A673 (cell line): ENCODE measurements at regions not wholly inside any gene's neighbourhood (a gene's known extent, or its start where the extent isn't known, plus 50 kb on each side); places are given as distances from the start of the nearest gene placed in this dataset.

Experiments
- BruUV-seq: library from RNA; stranded (reverse); fragments of 400-500 nt; replicated peaks from 2 replicates; lab custom pipeline; 2021; lab: Mats Ljungman, UMichigan
- CTCF ChIA-PET: fragments of 300-600 bp; sonication (Branson Sonifier 250); formaldehyde crosslinking; loops from one replicate; lab custom pipeline; 2022; ENCODE audit warnings: antibody characterized with exemption; lab: Charles Lee
- POLR2A ChIA-PET: fragments of 300-600 bp; sonication (Branson Sonifier 250); formaldehyde crosslinking; loops from one replicate; lab custom pipeline; 2022; ENCODE audit warnings: antibody characterized with exemption; ENCODE audit not compliant: low non-redundant PET; lab: Charles Lee
- DNase-seq: peaks from one replicate; pipeline ENCODE4 v3.0.0-alpha.2; 2015; ENCODE audit warnings: low spot score
- H3K27ac ChIP-seq: fragments of 200-600 bp; sonication (generic); 2 replicates; pipeline ENCODE4 v1.5.1; 2016; ENCODE audit warnings: mixed run types, low read depth, mild to moderate bottlenecking, mixed read lengths, antibody characterized with exemption, low read length; ENCODE audit not compliant: poor library complexity, severe bottlenecking
- H3K27me3 ChIP-seq: fragments of 200-600 bp; sonication (generic); replicated peaks from 2 replicates; pipeline ENCODE4 v1.6.1; 2017; ENCODE audit warnings: mixed run types, low read depth, mild to moderate bottlenecking, mixed read lengths, antibody characterized with exemption, low read length; ENCODE audit not compliant: insufficient read depth, poor library complexity
- H3K36me3 ChIP-seq: fragments of 200-600 bp; sonication (generic); 2 replicates; pipeline ENCODE4 v1.6.1; 2016; ENCODE audit warnings: mixed run types, mild to moderate bottlenecking, mixed read lengths, antibody characterized with exemption, low read length; ENCODE audit not compliant: insufficient read depth, poor library complexity, severe bottlenecking
- H3K4me1 ChIP-seq: fragments of 200-600 bp; sonication (generic); 2 replicates; pipeline ENCODE4 v1.6.1; 2017; ENCODE audit warnings: mixed run types, mild to moderate bottlenecking, mixed read lengths, antibody characterized with exemption, low read length; ENCODE audit not compliant: insufficient read depth, poor library complexity, severe bottlenecking
- H3K4me3 ChIP-seq: fragments of 200-600 bp; sonication (generic); 2 replicates; pipeline ENCODE4 v1.5.1; 2016; ENCODE audit warnings: low read depth, mixed run types, mild to moderate bottlenecking, mixed read lengths, low read length; ENCODE audit not compliant: poor library complexity, severe bottlenecking
- H3K9me3 ChIP-seq: fragments of 200-600 bp; sonication (generic); 2 replicates; pipeline ENCODE4 v1.6.1; 2016; ENCODE audit warnings: mixed run types, low read depth, mild to moderate bottlenecking, mixed read lengths, antibody characterized with exemption, low read length; ENCODE audit not compliant: poor library complexity, severe bottlenecking
- CTCF ChIP-seq: fragments of 300-800, 200-600 bp; sonication (generic); conservative IDR thresholded peaks from 2 replicates; pipeline ENCODE4 v1.5.1; 2017; ENCODE audit warnings: low read depth, mild to moderate bottlenecking, antibody characterized with exemption, low read length, moderate library complexity, mixed read lengths
- EZH2 ChIP-seq: fragments of 200-600 bp; sonication (generic); IDR thresholded peaks from 2 replicates; pipeline ENCODE4 v1.6.1; 2017; ENCODE audit warnings: borderline replicate concordance, low read depth, mild to moderate bottlenecking, mixed read lengths, antibody characterized with exemption, low read length; ENCODE audit not compliant: poor library complexity, severe bottlenecking
- intact Hi-C: fragments of 100-400 bp; cut with micrococcal nuclease; formaldehyde crosslinking; loops from one replicate; pipeline ENCODE4 v1.10.0; 2022; ENCODE audit not compliant: unreplicated experiment

DNA sequence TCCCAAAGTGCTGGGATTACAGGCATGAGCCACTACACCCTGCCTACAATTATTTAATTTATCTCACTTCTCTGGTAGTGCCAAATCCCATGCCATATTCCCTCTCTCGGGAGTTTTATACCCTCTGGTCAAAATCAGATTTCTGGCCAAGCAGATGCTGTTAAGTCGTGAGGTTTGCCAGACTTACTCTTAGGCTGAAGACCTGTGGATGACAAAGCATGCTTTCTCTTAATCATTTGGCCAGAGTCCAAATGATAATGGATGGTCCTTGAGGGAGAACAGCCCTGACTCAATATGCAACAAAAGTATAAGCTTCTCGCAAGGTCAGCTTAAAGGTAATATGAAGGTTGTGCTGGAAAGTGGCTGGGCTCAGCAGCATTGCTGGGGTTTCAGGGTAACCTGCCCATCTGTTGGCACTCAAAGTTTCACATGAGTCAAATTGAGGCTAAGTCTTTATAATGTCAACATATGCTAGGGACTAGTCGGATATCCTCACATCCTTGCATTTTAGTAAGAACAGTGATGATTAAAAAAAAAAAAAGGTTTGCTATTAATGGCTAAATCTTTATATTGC lies 280.1 kb downstream of the KIF4B start:
- TF ChIP-seq CTCF = no peak
- no peak for TF ChIP-seq EZH2
- ChIA-PET CTCF (no interaction called here), POLR2A (no interaction called here)
- no peaks in the 10 kb centered on the region for H3K36me3 ChIP-seq
- H3K4me3 ChIP-seq = no peak overlapping the region
- no TSS peak for BruUV-seq
- no peaks in the 10 kb centered on the region for H3K4me1 ChIP-seq
- no peaks in the 10 kb centered on the region for H3K27me3 ChIP-seq
- H3K27ac ChIP-seq = no peak overlapping the region
- no peak for DNase-seq
- no peaks in the 10 kb centered on the region for H3K9me3 ChIP-seq
- intact Hi-C loops = no loop called here

DNA sequence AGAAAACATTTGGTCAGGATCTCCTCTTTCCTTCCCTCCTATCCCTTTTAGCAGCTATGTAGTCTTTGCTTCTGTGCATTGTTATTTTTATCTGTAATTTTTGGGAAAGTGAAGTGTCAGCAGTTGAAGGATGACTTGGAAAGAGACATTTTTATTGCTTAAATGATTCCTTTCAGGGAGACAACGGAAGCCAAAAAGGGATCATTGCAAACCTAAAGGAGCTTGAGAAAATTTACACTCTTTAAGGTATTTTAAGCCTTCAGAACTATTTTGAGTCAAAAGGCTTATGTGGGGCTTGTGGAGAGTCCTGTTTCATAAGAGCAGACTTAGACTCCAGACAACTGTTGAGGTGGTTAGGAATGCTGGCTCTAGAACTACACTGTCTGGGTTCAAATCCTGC lies 281.6 kb downstream of the KIF4B start:
- no peak for TF ChIP-seq EZH2
- TF ChIP-seq CTCF = no peak
- H3K4me3 ChIP-seq = no peak overlapping the region

GRCh38 chr5:155299386-155300005 lies 285.9 kb downstream of the KIF4B start:
- Histone ChIP-seq H3K36me3 (no peaks in the 10 kb centered on the region), H3K27me3 (no peaks in the 10 kb centered on the region), H3K27ac (no peak overlapping the region), H3K4me1 (no peaks in the 10 kb centered on the region), H3K9me3 (no peaks in the 10 kb centered on the region), H3K4me3 (no peak overlapping the region)
- ChIA-PET POLR2A (no interaction called here), CTCF (no interaction called here)
- no peak for DNase-seq
- BruUV-seq = no TSS peak
- intact Hi-C loops = no loop called here
- TF ChIP-seq CTCF (no peak), EZH2 (no peak)

More for the DNA sequence above, 281.6 kb downstream of the KIF4B start:
- no peak for DNase-seq
- no peaks in the 10 kb centered on the region for H3K9me3 ChIP-seq
- ChIA-PET POLR2A (no interaction called here), CTCF (no interaction called here)
- no peaks in the 10 kb centered on the region for H3K36me3 ChIP-seq
- no peak overlapping the region for H3K27ac ChIP-seq
- no peaks in the 10 kb centered on the region for H3K4me1 ChIP-seq
- H3K27me3 ChIP-seq = no peaks in the 10 kb centered on the region
- intact Hi-C loops = no loop called here
- BruUV-seq = no TSS peak
